ENCODE measurements at regions not wholly inside any gene's neighbourhood (a gene's known extent, or its start where the extent isn't known, plus 50 kb on each side); places are given as distances from the start of the nearest gene placed in this dataset.
"Not testable (repeated sequence)": the region's sequence is repeated elsewhere in the genome, so short reads cannot be mapped to it uniquely, and the experiment has no call there.

GRCh38 chr6:54564188-54564587, 255.9 kb downstream of the TINAG start:
- not testable (repeated sequence) for DNase-seq (ENCODE audit: low spot score)

DNA sequence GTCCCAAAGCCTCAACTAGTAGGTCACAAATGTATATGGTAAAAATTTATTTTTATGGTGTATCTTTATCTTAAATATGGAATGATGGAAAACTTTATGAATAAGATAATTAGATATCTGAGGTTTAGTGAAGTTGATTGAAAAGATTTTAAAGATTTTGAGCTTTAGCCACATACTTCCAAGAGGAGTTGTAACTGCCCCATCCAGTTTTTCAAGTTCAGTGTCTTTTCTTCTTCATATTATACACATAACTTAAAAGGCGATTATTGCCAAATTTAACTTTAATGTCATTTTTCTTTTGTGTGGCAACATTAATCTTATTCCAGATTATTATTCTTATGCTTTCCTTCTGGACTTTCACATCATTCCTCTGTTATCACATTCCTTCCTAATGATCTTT, 266.4 kb downstream of the TINAG start:
- DNase-seq (ENCODE audit: low spot score), result no peak

GRCh38 chr6:54578261-54578660, 268.3 kb upstream of the FAM83B start:
- no peak for DNase-seq (ENCODE audit: low spot score)

GRCh38 chr6:54579011-54579410, 267.6 kb upstream of the FAM83B start:
- no peak for DNase-seq (ENCODE audit: low spot score)

DNA sequence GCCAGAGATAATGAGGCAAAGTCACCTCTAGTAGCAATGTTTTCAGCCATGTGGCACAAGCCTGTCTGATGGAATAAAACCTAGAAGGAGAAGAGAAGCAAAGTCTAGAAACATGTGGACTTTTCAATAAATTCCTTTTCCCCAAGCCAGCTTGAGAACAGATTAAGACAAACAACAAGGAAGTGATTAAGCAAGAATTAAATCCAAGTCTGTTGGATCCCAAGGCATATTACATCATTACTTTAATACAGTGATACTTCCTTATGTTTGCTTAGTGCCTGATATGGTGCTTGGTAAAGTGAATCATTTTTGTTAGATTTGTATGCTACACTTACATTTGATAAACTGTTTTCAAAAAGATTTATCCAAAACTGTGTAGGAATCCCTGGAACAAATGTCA, 260.3 kb upstream of the FAM83B start:
- DNase-seq (ENCODE audit: low spot score), result no peak

DNA sequence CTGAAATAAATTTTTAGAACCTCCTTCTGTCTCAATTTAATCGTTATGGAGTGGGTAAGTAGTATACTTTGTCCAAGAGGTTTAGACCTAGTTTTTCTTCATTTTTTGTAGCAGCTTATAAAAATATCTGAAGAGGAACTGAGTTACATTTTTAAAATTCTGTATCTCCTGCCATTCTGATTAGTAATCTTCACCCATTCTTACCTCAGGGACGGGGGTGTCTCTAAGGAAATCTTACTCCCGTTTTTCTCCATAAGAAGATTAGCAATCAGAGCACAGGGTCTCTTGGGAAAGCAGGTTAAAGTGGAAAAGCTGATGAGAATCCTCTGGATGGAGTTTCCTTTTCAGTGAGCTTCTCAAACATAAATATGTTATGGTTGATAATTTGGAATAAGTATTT, 259.3 kb upstream of the FAM83B start:
- no peak for DNase-seq (ENCODE audit: low spot score)

GRCh38 chr6:54588176-54588575, 258.4 kb upstream of the FAM83B start:
- DNase-seq (ENCODE audit: low spot score), result no peak

DNA sequence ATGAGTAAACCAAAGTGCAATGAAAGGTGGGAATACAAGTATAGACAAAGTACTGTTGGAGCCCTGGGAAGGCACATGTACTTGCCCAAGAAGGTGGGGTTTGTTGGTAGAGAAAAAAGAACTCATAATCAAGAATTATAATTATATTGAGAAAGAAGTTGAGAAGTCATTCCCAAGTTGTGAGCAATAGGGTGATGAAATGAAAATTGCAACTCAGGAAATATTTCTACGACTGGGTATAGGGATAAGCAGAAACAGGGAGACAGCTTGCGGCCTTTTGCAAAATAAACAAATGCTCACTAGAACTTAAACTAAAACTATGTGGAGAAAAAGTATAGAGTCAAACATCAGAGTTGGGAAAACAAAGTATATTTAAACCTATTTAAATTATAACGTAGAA, 250.7 kb upstream of the FAM83B start:
- no peak for DNase-seq (ENCODE audit: low spot score)

DNA sequence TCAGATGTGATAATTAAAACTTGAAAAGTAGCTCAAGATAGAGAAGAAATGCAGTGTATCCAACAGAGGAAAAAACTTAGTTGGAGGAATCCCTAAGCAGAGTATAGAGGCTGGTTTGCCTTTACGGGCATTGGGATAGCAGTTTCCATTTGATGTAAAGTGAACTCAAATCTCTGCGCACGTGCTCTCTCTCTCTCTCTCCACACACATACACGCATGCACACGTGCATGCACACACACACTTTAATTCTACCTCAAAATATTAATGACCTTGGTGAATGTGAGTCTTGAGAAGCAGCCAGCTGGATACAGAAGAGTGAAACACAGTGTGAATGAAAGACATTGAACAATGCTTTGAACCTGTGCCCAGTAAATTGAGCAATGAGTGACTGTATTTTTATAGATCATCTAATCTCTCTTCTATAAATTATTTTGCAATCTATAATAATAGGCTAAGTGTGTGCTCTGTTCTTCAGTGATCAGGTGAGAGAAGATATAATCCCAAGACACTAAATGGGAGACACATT, 247.7 kb upstream of the FAM83B start:
- no peak for DNase-seq (ENCODE audit: low spot score)

DNA sequence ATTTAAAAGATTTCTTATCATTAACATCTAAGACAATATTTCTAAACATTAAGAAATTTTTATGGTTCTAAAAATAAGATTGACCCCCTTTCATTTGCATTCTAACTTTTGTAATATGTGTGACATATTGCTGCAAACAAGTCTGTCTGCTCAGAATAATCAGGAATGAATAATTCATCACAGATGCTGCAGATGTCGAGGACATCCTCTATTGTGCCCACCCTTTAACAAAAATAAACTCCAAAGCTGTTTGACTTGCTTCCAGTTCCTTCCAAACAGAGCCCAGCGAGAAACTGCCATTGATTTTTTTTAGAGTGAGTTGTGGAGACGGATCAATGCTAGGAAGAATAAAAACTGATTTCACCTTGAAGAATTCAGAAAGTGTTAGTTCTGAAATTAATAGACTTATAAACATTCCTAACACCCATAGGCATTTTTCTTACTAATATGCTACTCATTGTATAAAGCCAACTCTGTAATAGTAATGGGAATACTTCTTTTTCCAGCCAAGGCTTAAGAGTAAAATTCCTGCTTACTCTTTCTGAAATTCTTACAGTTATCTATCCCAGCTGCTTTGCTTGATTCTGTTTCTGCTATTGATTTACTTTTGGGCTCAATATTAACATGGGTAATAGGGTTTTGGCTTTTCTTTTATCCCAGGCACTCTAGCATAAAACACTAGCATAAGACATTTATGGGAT, 244.8 kb upstream of the FAM83B start:
- no peak for DNase-seq (ENCODE audit: low spot score)

DNA sequence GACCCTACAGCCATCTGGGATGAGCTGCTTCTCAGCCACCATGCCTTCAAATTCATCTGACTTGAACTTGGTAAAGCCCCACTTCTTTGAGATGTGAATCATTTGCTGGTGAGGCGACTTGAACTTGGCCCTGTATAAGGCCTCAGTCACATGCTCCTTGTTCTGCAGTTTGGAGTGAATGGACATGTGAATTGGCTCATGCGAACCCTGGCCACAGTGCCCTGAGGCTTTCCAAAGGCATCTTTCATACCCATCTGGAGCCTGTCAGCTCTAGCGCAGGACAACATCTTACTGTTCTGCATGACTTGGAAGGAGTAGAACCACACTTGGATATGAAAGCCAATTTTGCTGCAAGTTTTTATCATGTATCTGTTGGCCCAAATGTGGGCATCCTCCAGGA, 244.0 kb upstream of the FAM83B start:
- no peak for DNase-seq (ENCODE audit: low spot score)

GRCh38 chr6:54609981-54610380, 236.6 kb upstream of the FAM83B start:
- no peak for DNase-seq (ENCODE audit: low spot score)

DNA sequence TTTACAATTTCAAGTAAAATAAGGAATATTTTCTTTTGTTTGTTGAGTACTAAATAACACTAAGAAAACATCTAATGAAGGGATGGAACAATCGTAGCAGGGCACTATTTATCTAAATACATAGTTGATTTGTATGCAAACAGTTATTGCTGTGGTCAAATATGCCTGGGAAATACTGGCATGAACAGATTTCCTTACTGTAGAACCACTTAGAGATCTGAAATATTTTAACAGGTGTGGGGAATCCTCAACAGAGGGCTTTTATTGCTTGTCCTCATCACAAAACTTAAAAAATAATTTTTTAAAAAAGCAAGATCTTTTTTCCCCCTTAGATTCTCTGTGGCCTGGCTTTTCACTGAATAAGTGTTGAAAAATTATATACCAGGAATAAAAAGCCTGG, 233.0 kb upstream of the FAM83B start:
- no peak for DNase-seq (ENCODE audit: low spot score)

DNA sequence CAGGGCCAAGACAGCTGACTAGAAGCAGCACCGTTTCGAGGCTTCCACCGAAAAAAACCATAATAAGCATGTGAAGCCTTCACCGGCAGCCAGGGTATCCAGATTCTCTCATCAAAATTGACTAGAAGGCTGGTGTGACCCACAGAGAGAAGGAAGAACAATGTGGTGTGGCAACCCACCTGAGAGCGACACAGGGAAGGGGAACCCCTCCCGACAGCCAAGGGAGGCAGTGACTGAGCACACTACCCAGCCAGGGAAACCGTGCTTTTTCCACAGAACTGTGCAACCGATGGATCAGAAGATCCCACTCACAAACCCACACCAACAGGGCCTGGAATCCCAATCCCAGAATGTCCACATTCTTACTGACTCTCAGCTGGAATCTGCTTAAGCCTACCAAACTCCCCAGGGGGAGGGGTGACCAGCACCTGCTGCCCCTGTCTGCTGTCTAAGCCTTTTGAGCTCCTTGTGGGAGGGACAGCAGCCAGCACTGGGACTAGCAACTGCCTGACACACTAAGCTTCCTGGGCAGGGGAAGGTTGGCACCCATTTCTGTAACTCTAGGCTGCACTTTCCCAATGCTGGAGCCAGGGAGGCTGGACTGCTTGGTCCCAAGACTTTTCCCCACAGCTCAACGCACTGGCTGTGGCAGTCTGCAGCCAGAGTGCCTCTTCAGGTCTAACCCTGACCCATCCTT, 231.9 kb upstream of the FAM83B start:
- DNase-seq (ENCODE audit: low spot score), result no peak

- no peak for DNase-seq (ENCODE audit: low spot score)
These were observed 228.8 kb upstream of the FAM83B start for GRCh38 chr6:54617730-54618129.

DNA sequence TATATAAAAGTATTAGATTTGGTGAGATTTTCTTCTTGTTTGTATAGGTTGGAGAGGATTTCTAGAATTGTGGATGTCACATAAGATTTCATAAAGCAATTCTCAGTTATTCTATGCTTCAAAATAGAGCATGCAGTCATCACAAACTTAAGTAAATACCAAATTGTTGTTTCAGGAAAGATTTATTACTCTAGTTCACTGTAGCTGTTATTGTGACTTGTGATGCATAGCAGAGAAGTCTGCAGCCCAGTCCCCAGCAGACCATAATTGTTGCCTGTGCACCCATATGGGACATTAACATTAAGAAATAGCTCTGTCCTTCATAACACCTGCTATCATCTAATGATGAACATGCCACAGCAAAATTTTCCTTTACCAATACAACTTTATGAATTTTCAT, 228.0 kb upstream of the FAM83B start:
- no peak for DNase-seq (ENCODE audit: low spot score)

GRCh38 chr6:54619102-54619501, 227.5 kb upstream of the FAM83B start:
- DNase-seq (ENCODE audit: low spot score), result no peak

GRCh38 chr6:54621285-54621684, 225.3 kb upstream of the FAM83B start:
- DNase-seq (ENCODE audit: low spot score), result no peak

DNA sequence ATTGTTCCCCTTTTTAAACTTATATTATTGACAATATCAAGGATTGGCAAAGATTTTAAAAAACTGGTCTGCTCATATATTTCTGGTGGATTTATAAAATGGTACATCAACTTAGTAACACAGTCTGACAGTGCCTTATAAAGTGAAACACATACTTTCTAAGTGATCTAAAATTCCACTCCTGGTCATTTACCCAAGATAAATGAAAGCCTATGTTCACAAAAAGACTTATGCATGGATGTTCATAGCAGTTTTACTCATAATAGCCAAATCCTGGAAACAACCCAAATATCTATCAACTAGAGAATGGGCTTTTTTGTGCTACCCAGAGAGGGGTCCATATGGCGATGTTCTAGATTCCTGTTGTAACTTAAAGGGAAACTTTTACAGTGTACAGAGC, 222.4 kb upstream of the FAM83B start:
- no peak for DNase-seq (ENCODE audit: low spot score)

- DNase-seq (ENCODE audit: low spot score), result no peak
These were observed 221.8 kb upstream of the FAM83B start for GRCh38 chr6:54624779-54625178.

- no peak for DNase-seq (ENCODE audit: low spot score)
These were observed 217.4 kb upstream of the FAM83B start for GRCh38 chr6:54629131-54629530.

DNA sequence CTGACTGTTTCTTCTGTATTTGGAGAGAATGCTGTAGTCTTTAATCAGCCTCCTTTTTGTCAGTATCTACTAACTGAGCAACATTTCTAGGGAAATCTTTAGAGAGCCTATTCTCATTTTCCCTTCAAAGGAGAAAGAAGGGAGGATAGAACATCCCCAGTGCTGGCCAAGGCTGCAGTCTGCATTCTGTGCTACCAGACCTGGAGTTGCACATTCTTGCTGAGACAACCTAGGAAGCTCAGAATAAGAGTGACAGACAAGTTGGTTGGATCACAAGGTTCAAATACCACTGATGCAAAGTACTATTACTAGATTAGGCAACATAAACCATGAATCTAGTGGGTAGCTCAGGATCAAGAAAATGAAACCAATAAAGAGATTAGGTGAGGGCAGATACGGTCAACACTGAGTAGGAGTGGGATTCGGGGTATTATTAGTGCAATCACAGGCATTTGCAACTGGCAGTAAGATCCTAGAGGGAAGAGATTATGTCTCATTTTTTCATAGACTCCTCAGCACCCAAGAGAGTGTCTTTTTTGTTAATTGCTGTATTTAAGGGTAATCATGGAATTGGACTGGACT, 213.5 kb upstream of the FAM83B start:
- no peak for DNase-seq (ENCODE audit: low spot score)

- no peak for DNase-seq (ENCODE audit: low spot score)
These were observed 213.0 kb upstream of the FAM83B start for GRCh38 chr6:54633601-54634000.
